ENCODE measurements at regions not wholly inside any gene's neighbourhood (a gene's known extent, or its start where the extent isn't known, plus 50 kb on each side); places are given as distances from the start of the nearest gene placed in this dataset.

DNA sequence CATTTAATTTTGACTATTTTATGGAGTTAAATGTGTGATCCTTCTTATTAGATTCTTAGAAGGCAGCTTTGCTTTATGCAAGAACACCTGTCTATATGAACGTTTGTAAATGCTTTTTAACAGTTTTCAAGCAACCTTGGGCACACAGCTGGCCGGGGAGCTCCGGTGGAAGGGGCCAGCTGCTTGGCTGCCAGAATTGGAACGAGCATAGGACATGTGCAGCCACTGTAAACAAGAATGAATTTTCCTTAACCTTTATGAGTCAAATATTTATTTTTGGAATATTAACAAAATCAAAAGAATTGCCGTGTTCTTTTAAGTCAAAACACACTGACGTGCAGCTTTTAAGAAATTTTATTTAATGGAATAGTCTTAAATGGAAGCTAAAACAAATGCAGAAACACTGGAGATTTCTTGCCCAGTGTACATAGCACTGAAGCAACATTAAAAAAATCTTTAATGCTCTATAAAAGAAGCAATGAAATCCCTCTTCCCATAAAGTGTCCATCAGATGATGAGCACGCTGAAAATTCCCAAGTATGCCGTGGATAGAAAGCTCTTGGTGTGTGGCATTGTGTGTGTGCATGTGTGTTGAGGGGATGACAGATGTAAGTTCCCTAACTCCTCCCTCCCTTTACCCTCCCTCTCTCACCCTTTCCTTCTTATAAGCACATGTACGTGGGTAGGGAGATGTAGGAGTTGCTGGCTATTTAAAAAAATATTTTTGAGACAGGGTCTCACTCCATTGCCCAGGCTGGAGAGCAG lies 208.9 kb upstream of the EXOC2 start:
- no peak for TF ChIP-seq POLR2A (IDR thresholded peaks at IDR 0.05)
- TF ChIP-seq, protein P1, sequence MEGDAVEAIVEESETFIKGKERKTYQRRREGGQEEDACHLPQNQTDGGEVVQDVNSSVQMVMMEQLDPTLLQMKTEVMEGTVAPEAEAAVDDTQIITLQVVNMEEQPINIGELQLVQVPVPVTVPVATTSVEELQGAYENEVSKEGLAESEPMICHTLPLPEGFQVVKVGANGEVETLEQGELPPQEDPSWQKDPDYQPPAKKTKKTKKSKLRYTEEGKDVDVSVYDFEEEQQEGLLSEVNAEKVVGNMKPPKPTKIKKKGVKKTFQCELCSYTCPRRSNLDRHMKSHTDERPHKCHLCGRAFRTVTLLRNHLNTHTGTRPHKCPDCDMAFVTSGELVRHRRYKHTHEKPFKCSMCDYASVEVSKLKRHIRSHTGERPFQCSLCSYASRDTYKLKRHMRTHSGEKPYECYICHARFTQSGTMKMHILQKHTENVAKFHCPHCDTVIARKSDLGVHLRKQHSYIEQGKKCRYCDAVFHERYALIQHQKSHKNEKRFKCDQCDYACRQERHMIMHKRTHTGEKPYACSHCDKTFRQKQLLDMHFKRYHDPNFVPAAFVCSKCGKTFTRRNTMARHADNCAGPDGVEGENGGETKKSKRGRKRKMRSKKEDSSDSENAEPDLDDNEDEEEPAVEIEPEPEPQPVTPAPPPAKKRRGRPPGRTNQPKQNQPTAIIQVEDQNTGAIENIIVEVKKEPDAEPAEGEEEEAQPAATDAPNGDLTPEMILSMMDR (IDR thresholded peaks at IDR 0.05): no peak
